T47D (cell line): ENCODE measurements at regions not wholly inside any gene's neighbourhood (a gene's known extent, or its start where the extent isn't known, plus 50 kb on each side); places are given as distances from the start of the nearest gene placed in this dataset.
"Not testable (repeated sequence)": the region's sequence is repeated elsewhere in the genome, so short reads cannot be mapped to it uniquely, and the experiment has no call there.

Experiments used
- DNase-seq, 2 experiments: peaks; one replicate each; pipeline versions ENCODE4 v3.0.0 to v3.0.0-alpha.2; 2011 to 2012; ENCODE audit warnings: low read depth in 1 of 2, low spot score in 1 of 2
- JUND ChIP-seq: IDR thresholded peaks from 2 replicates; pipeline ENCODE4 v1.6.1; 2012; ENCODE audit warnings: low read depth
- in situ Hi-C: cut with HindIII; loops from 2 replicates; pipeline ENCODE4 v1.10.0; 2016; ENCODE audit warnings: low sequenced_read_pairs, low pct_unique_long_range_greater_than_20kb

DNA sequence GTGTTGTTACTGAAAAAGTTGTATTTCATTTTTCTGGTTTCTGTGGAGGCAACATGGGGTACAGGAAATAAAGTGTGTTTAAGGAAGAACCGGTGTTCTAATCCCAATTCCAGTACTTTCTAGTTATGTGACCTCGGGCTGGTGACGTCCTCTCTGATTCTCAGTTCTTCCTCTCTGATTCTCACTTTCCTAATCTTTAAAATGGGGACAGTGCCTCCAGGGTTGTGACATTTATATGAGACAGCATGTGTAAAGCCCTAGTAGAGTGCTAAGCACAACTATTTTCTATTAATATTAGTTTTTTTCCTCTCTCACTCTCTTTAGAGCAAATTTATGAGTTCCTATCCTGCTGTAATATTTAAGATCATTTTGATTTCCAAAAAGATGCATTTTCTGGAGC lies 50.9 kb upstream of the PTPDC1 start:
- in situ Hi-C loops: no loop called here

DNA sequence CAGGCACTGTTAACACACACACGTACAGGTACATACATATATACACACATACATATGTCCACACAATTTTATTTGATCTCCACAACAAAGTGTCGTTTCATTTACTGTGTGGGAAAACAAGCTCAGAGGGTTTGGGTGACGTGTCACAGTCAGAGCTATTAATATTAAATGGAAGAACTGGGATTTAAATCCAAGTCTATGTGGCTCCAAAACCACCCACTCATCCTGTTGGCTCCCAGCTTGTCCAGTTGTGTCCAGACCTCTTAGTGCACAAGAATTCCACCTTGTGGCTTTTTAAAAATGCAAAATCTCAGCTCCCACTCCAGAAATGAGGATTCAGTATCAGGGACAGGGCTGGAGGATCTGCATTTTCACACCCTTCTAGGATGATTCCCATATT lies 52.3 kb upstream of the PTPDC1 start:
- no peak for DNase-seq
- in situ Hi-C loops: no loop called here
- no peak for TF ChIP-seq JUND

More for the DNA sequence above, 50.9 kb upstream of the PTPDC1 start:
- no peak for DNase-seq
- TF ChIP-seq JUND: no peak

DNA sequence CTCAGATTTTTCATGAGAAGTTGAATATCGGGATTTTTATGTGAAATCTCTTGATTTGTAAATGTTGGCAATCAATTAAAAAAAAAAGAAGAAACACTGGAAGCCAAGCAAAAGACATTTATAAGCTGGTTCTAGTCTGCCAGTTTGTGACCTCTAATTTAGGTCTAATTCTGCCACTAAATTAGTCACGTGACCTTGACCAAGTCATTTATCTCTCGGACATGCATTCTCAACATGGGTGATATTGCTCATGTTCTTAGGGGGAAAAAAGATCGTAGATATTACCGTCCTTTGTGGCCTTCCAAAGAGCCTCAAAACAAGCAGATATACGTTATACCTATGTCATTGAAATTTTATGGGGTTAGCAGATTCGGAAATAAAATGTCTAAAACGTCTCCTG lies 52.9 kb upstream of the PTPDC1 start:
- no peak for DNase-seq
- TF ChIP-seq JUND: no peak
- in situ Hi-C loops: no loop called here

DNA sequence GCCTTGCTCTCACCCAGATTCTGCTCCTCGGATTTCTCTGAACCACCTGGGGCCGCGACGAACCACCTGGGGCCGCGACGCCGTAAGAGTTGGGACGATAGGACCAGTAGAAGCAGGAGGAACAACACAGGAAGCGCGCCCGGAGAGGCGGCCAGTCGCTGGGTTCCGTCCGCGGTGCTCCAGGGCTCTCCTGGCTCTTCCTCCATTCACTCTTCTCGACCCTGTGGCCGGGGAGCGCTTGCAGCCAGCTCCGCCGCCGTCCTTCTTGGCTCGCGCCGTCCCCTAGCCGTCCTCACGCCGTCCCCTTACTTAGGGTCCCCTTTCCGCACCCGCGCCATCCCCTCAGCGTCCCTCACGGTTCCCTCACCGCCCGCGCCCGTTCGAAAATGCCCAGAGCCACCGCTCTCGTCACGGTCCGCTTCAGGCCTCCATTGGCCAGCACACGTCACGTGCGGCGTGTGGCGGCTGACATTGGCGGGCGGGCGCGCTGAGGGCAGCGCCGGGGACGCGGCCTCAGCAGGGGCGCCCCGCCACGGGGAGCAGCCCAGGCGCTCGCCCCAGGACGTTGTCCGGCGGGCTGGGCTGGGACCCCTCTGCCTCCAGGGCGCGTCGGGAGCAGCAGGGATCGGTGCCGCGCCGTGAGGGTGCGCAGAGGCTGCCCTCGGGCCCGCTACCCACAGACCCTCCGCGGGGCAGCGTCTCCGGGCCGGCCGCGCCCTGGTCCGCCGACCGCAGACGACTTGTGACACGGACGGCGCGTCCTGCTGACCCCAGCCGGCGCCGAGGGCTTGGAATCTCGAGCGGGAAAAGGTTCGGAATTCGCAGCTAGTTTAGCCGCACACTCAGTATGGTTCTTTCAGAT lies 53.7 kb upstream of the PTPDC1 start:
- DNase-seq: peak; percentile 85 to 87
- in situ Hi-C loops: no loop called here
- no peak for TF ChIP-seq JUND

DNA sequence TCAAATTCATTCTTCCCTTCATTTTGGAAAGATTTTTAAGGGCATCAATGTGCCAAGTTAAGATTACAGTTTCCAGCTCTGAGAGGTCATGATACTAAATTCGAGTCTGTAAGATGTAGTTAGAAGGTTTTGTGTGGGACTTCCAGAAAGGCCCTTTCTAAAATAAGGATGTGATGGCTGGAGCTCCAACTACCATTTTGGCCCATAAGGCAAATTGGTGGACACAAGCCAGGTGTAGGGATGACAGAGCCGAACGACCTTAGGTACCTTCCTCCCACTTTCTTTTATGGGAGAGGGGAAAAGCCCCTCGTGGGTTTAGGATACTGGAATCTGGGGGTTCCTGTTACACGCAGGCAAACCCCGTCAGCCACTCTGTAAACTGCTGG lies 54.3 kb upstream of the PTPDC1 start:
- TF ChIP-seq JUND: no peak
- in situ Hi-C loops: no loop called here
- DNase-seq: no peak

DNA sequence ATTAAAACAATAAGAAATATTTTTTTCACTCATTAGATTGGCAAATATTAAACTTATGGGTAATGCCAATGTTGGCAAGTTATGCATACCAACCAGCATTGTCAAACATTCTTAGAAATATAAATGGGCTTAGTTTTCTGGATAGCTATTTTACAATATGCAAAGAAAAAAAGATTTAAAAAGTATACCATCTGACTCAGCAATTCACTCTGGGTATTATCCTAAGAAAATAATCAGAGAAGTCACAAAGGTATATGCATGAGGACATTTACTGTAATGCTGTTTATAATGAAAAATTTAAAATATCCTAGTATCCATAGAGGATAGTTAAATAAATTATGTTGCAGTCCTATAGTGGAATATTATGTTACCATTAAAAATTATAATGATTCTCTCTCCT lies 57.4 kb upstream of the PTPDC1 start:
- DNase-seq: no peak
- in situ Hi-C loops: no loop called here
- TF ChIP-seq JUND: no peak

DNA sequence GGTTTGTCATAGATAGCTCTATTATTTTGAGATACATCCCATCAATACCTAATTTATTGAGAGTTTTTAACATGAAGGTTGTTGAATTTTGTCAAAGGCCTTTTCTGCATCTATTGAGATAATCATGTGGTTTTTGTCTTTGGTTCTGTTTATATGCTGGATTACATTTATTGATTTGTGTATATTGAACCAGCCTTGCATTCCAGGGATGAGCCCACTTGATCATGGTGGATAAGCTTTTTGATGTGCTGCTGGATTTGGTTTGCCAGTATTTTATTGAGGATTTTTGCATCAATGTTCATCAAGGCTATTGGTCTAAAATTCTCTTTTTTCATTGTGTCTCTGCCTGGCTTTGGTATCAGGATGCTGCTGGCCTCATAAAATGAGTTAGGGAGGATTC lies 61.8 kb upstream of the PTPDC1 start:
- DNase-seq, in situ Hi-C loops: not testable (repeated sequence)

DNA sequence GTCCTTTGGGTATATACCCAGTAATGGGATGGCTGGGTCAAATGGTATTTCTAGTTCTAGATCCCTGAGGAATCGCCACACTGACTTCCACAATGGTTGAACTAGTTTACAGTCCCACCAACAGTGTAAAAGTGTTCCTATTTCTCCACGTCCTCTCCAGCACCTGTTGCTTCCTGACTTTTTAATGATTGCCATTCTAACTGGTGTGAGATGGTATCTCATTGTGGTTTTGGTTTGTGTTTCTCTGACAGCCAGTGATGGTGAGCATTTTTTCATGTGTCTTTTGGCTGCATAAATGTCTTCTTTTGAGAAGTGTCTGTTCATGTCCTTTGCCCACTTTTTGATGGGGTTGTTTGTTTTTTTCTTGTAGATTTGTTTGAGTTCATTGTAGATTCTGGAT lies 63.4 kb upstream of the PTPDC1 start:
- DNase-seq, in situ Hi-C loops: not testable (repeated sequence)

DNA sequence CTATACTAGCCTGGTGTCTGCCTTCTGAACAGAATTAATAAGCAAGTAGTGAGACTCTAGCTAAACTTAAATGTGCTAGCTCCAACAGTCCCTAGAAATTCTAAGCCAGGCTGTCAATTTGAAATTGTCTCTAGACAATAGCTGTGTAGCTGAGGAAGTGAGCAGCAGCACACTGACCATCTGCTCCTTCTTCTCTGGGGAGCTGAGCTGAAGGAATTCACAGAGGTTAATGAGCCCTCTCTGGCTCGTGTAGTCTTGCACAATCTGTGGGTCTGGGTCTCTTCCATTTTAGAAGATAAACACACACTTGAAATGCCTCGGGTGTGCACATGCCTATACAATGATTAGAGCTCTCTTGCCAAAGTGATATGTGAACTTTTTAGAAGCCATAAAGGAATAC lies 63.5 kb upstream of the BARX1 start:
- no peak for TF ChIP-seq JUND
- no peak for DNase-seq
- in situ Hi-C loops: no loop called here

DNA sequence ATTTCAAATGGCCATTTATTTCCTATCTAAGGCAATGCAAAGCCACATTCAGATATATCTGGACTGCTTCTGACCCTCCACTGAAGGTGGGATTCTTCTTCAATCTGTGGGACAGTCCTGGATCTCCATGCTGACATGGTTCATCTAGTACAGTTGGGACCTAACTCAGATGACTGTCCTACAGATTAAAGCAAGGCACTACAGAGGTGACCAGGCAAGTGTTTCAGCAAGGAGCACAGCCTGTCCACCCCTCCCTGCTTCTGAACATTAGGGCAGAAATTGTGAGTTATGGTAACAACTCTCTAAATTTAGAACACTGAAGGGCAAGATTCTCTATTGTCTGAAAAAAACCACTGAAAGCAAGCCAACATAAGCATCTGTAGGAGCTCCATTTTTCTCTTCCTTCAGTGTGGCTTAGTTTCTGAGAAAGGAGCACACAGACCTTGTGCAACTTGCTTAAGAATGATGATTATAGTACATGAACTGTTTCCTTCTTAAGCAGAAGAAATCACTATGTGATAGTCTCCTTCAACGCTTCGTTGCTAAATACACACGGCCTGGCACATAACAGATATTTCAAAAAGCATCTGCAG lies 62.9 kb upstream of the BARX1 start:
- TF ChIP-seq JUND: no peak
- no peak for DNase-seq
- in situ Hi-C loops: no loop called here

DNA sequence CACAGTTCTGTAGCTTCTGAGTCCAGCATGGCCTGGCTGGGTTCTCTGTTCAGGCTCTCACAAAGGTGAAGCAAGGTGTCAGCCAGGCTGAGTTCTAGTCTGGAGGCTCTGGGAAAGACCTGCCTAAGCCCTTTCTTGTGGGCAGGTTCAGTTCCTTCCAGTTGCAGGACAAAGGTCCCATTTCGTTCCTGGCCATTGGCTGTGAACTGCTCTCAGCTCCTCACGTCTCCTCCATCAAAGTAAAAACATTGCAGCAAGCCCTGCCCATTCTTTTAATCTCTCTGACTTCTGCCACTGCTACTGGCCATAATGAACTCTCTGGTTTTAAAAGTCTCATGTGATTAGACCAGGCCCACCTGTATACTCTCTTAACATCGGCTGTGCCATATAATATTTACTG lies 61.6 kb upstream of the BARX1 start:
- in situ Hi-C loops: no loop called here
- DNase-seq: no peak
- no peak for TF ChIP-seq JUND

DNA sequence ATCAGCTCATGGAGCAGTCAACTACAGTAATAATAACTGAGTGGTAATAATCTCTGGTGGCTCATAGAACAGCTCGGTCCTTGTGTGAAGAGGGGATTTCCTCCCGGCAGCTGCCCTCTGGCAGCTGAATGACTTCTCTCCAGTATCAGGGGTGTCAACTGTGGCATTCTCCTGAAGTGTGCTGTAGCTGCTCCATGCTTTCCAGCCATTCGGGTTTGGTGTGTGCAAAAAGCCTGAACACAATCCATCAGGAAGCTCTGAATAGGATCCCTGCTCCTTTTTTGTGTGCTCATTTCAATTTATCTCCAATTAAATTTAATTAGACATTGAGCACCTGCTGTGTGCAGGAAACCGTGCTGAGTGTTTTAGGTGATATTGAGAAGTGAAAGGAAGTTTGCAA lies 59.8 kb upstream of the BARX1 start:
- no peak for DNase-seq
- in situ Hi-C loops: no loop called here
- no peak for TF ChIP-seq JUND

DNA sequence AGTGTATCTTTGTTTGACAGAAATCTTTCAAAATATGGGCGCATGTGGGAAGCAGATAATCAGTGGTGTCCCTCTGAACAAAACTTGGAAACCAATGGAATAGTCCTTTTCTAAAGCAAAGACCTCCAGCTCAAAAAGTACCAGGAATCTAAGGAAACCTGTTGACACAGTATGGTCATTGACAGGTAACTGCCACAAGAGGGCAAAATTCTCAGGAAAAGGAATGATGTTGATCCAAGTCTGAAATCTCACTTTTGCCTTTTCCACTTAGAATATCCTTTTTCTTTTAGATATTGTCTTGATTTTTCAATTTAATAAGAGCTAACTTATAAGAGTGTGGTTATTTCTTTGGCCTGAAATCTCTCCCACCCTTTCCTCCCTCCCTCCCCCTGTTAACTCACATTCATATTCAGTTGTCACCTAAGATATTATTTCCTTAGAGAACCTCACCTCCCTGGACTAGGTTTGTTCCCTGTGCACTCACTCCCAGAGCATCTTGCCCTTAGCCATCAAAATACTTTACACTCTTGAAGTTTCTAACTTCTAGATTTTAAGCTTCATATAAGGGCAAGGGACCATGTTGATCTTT lies 59.0 kb upstream of the BARX1 start:
- in situ Hi-C loops: no loop called here
- no peak for TF ChIP-seq JUND
- peak in 1 of 2 experiments; percentile 51 for DNase-seq
